Right hindlimb (tissue), 1 donor: ENCODE measurements at regions not wholly inside any gene's neighbourhood (a gene's known extent, or its start where the extent isn't known, plus 50 kb on each side); places are given as distances from the start of the nearest gene placed in this dataset.
"Not testable (repeated sequence)": the region's sequence is repeated elsewhere in the genome, so short reads cannot be mapped to it uniquely, and the experiment has no call there.

Source experiments
- DNase-seq: peaks from one replicate; pipeline ENCODE4 v3.0.0-alpha.2; 2018

DNA sequence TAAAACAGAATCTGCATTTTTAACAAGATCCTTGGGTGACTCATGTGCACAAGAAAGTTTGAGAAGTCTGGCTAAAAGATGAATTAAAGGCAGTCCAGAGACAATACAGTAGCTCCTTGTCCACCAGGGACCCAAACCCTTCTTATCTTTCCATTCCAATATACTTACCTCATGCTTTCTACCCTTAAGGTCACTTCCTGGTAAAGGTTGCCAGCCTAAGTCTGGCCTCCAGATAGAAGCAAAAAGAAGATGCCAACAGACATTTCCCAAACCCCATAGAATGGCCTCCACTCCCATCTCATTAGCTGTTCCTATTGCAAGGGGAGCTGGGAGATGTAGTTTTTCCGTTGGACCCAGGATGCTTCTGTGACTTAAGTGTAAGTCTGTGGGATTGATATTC lies 101.4 kb upstream of the XYLT1 start:
- no peak for DNase-seq

DNA sequence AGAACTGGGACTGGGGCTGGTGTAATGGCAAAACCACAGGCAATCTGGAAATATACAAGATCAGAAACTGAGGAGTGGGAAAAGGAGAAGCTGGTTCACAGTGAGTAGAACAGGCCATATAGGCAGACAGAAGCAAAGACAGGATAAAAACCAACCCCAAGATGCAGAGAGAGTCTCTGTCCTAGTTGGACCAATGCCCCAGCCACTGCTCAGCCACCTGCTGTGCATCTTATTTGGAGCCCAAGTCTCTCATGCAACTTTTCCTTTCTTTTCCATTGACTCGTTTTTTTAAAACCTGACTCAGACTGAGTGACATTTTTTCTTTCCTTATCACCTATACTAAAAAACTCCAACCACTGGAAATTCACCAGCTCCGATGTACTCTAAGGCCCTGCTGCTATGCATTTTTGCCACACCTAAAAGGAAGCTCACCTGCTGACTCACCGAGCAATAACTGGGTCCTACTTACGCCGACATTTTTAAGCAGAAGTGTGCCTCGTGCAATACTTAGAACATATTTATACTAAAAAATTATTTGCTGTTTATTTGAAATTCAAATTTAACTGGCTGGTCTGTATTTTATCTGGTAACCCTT lies 100.8 kb upstream of the XYLT1 start:
- no peak for DNase-seq

DNA sequence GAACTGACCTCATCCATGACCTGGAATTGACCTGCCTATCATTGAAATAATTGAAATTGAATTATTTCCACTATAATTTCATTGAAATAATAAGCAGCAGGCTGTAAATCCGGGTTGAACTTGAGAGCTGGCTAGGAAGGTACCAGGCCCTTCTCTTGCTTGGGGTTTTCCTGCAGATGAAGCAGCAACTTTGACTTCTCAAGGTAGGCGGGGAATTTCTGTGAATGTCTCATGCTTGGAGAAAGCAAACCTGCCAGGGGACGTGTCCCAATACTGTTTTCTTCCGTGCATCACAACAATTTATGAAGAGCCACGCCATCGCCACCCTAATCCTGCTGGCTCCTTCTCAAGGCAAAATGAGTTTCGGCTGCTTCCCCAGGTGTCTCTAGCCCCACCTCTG lies 97.5 kb upstream of the XYLT1 start:
- no peak for DNase-seq

DNA sequence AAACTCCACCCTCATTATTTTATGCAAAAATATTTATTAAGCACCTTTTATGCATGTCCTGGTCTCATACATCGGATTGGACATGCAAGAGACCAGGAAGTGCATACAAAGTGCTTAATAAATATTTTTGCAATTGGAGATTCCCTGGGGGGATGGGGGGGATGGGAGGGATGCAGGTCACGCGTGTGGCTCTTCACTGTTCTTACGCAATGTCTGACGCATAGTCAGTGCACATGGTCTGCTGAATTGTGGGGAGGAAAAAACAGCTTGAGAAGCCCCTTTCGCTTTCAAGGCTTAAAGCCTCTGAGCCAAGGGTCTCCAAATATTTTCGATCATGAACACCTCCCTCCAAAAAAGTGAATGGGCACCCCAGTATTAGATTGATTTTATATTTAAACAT lies 96.7 kb upstream of the XYLT1 start:
- DNase-seq = no peak

DNA sequence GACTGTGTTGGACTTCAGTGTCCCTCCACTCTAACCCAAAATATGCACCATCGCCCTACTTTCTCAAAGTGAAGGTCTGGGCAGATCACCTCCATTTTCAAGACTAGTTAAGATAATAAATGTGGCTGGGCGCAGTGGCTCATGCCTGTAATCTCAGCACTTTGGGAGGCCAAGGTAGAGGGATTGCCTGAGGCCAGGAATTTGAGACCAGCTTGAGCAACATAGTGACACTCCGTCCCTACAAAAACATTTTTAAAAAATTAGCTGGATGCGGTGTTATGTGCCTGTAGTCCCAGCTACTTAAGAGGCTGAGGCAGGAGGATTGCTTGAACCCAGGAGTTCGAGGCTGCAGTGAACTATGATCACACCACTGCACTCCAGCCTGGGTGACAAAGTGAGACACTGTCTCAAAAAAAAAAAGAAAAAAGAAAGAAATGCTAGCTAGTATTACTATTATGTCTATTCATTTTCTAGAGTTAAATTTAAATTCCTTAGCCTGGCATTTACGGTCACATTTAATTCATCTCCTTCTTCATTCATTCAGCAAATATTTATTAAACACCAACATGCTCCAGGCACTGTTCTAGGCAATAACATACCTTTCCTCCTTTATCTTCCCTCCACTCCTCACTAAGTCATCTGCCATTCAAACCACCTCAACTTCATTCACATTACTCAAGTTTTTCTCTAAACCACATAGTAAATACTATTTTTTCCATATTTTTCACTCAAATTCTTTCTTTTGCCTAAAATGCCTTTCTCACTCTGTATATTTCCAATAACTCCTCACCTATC lies 96.1 kb upstream of the XYLT1 start:
- DNase-seq = no peak

DNA sequence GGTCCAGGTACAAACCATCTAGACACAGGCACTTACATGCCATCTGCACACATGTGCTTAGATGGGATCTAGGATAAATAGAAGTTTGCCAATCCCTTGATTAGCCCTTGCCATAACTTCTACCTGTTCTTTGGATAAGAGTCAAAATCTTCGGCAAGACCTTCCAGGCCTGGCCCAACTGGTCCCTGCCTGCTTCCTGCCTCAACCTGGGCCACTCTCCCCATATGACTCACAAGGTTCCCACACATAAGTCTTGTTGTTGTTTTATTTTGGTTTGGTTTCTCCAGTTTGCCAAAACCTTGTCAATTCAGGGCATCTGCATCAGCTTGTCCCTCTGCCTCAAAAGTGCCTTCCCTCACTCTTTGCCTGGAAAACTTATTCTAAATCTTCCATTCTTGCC lies 95.3 kb upstream of the XYLT1 start:
- no peak for DNase-seq

DNA sequence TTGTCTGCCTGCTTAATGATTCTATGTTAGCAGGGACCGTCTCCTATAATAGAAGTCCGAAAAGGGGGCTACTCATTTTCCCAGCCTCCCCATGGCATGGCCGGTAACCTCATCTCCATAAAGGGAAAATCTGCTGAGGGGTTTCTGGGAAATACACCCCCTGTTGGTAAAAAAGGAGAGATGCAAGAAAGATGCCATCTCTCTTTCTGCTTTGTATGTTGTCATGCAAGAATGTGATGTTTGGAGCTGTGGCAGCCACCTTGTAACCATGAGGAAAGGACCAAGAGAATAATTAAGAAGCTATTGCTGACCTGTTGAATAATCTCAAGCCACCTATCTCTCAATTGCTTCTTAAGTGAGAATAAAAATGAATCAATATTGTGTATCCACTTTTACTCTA lies 94.8 kb upstream of the XYLT1 start:
- no peak for DNase-seq

DNA sequence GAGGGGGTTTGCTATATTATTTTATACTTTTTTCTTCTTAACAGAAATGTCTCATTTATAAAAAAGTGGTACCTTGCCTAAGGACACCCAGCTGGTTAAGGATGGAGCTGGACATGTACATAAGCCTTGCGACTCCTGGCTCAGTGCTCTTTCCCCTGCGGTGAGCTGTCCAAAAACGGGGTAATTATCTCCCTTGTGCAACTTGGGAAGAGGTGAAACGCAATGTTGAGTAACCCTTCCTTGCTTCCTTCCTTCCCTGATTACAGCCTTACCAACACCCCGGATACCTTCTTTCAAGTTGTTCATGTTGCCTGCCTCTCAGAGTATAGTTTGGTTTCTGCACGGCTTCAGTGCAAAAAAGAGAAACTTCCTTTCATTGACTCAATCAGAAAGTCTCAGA lies 94.1 kb upstream of the XYLT1 start:
- no peak for DNase-seq

DNA sequence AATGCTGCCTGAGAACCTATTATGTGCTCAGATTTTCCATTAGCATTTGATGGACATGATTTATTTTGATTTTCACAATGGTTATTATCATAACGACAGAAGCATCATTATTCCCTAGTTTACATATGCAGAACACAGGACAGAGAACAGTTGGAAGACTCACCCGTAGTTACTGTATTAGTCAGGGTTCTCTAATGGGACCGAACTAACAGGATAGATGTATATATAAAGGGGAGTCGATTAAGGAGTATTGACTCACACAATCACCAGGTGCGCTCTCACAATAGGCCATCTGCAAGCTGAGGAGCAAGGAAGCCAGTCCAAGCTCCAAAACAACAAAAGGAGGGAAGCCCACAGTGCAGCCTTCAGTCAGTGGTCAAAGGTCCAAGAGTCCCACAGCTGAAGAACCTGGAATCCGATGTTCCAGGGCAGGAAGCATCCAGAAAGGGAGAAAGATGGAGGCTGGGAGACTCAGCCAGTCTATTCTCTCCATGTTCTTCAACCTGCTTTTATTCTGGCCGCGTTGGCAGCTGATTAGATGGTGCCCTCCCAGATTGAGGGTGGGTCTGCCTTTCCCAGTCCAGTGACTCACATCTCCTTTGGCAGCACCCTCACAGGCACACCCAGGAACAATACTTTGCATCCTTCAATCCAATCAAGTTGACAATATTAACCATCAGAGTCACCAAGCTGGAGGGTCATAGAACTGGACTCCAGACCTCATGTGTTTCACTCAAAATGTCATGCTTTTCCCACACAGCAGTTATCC lies 92.7 kb upstream of the XYLT1 start:
- no peak for DNase-seq

DNA sequence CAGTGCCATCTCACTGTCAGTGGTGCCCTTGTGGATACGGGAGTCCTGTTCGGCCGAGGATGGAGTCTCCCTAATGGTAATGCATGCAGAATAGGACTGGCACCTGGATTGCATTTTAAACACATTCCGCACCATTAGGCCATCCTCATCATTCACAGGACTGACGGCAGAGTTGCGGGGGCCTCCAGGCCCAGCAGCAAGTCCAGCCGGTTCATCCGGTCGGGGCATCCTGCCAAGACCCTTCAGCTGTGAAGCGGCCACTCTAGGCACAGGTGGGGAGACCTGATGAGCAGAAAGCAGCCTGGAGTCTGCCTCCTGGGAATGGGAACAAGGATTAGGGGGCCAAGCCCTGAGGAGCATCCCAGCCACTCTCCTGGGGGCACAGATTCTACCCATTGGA lies 90.3 kb upstream of the XYLT1 start:
- no peak for DNase-seq

DNA sequence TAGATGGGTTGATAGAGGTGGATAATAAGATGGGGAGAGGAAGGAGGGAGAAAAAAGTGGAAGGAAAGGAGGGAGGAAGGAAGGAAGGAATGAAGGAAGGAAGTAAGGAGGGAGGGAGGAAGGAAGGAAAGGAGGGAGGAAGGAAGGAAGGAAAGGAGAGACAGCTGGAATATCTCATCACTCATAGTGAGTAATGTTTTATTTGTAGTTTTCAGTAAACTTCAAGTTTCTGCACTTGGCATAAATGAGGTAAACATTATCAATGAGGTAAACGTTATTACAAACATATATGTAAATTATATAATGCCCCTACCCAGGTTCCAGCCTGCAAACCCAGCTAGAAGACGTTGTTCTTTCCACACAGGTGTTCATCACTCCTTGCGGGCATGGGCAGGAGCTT lies 89.8 kb upstream of the XYLT1 start:
- DNase-seq = no peak

DNA sequence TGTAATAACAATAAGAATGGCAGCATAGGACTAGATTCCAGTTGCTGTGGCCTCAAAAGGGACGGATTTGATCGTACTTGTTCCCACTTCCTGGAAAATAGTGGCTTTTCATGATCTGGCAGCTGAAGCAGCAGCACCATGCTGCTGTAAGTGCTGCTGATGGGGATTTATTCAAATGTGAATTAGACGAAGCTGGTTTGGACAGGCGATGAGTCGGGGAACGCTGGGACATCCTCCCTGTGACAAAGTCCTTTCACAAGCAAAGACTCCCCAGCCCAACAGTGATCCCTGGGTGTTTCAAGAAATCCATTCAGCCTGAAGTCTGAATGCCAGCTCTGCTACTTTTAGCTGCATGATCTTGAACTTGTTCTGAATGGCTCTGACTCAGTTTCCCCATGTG lies 88.6 kb upstream of the XYLT1 start:
- DNase-seq = no peak

DNA sequence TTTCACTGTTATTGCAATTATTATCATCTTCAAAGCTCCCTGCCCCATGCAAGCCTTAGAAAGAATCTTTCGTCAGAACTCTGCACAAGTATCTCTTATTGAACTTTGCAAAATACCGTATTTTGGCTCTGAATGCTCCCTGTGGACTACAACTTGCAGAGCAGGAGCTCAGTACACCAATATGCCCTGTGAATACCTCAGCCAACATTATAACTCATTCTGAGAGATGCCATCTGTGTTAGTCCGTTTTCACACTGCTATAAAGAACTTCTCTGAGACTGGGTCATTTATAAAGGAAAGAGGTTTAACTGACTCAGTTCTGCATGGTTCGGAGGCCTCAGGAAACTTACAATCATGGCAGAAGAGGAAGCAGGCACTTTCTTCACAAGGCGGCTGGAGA lies 87.2 kb upstream of the XYLT1 start:
- no peak for DNase-seq

DNA sequence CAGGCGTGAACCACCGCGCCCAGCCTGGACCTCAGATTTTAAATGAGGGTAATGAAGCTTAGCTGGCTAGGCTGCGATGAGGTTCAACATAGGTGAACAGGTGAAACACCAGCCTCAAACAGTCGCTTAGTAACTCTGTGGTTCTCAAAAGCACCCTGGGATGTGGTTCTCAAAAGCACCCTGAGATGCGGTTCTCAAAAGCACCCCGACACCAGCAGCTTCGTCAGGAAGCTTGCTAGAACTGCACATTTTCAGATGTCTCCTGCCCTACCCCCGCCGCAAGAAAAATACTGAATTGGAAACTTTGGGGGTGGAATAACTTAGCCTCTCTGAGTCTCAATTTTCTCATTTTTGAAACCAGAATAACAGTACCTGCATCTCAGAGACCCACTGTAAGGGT lies 86.7 kb upstream of the XYLT1 start:
- DNase-seq = no peak

DNA sequence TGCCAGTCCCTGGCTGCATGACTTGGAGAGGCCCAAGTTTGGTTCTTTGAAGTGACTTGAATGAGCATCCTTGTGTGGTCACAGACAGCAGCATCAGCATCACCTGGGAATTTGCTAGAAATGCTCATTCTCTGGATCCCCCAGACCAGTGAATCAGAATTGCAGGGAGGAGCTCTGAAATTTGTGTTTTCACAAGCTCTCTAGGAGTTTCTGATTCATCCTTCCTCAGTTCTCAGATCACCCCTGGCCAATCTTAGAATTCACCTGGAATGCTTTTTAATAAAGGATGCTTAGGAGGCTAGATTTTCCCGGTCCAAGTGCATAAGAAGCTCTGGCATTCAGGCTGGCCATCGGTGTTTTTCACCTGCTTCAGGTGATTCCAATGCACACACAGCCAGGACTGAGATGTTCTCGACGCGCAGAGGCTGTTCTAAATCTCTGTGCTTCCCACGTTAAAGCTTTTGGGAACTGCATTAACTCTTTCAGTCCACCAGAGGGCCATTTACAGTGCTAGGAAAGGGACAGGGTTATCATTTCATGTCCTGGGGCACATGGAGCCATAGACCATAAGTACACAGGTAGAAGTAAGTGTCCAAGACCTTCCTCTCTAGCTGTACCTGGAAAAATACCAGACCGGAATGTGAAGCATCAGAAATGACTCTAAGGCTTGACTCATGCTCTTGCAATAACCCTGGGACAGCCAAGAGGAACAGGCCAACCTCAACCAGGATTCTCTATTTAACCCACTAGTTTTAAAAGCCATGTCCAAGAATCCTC lies 85.7 kb upstream of the XYLT1 start:
- DNase-seq = no peak

DNA sequence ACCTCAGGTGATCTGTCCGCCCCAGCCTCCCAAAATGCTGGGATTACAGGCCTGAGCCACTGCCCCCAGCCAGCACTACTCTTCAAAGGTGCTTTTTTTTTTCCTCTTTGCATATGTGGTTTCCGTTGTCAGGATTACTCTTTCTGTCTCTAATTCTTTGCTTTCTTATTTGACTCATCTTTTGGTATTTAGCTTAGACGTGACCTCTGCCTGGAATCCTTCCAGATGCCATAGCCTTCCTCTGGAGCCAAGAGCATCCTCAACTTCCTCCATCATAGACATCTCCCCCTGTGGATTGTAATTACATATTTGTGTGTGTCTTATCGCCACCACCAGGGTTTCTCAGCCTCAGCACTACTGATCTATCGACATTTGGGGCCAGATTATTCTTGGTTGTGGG lies 84.4 kb upstream of the XYLT1 start:
- no peak for DNase-seq

DNA sequence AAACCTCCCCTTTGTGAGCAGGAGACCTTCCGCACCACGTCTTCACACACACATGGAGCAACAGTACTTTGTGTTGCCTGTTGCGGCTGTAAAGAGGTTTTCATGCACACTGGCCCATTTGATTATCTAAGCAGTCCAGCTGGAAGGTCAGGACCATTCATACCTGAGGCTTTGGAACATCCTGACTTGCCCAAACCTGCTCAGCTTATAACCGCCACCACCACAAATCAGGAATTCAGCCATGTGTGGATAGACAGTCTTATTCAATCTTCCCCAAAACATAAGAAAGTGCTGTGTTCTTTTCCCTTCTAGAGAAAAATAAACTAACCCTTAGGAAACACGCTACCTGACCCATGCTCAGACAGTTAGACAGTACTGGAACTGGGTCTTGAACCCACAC lies 81.6 kb upstream of the XYLT1 start:
- DNase-seq = no peak

DNA sequence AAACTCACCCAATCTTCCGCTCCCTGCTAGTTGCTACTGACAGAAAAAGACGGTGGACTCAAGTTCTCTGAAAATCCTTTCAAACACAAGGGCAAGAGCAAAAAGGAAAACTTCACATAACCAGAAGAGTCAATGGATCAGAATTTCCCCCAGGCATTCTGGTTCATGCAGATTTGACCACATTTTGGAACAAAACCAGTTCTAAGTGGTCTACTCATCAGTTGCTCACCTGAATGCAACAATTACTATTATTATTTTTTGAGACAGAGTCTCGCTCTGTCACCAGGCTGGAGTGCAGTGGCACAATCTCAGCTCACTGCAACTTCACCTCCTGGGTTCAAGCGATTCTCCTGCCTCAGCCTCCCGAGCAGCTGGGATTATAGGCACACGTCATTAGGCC lies 80.9 kb upstream of the XYLT1 start:
- not testable (repeated sequence) for DNase-seq

DNA sequence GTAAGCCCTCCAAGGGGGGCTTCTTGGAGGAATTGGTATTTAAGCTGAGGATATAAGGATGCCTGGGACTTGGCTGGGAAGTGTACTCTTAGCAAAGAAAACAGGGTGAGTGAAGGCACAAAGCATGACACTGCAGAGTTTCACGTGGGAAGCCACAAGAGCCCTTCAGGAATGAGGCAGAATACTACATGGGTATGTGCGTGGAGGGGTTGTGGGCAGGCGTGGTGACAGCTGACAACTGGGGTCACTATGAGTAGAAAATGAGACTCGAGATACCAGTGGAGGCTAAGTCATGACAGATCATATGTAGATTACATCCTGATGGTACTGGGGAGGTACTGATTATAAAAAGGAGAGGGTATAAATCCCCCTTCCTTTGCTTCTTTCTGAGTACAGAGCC lies 78.1 kb upstream of the XYLT1 start:
- no peak for DNase-seq

DNA sequence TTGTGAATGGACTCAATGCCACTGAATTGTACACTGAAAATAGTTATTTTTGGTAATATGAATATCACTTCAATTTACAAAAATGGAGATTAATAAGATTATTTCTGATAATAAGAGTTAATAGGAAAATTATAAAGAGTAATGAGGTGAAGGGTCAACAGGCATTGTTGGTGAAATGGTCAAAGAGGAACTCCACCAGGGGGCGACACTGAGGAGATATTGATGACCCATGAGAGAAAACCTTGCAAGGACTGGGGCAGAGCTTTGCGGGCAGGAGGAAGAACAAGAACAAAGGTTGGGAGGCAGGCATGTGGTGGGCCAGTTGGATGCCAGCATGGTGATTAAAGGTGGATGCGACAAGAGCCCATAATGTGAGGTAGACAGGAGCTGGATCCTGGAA lies 74.0 kb upstream of the XYLT1 start:
- DNase-seq = no peak

DNA sequence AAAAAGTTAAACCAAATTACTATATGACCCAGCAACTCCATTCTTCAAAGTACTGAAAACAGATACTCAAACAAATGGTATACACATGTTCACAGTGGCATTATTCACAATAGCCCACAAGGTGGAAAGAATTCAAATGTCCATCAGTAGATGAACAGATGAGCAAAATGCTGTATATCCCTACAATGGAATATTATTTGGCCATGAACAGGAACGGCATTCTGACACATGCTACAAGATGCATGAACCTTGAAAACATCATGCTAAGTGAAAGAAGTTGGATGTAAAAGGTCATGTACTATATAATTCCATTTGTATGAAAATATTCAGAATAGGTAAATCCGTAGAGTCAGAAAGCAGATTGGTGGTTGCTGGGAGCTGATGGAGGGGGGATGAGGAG lies 73.5 kb upstream of the XYLT1 start:
- no peak for DNase-seq

DNA sequence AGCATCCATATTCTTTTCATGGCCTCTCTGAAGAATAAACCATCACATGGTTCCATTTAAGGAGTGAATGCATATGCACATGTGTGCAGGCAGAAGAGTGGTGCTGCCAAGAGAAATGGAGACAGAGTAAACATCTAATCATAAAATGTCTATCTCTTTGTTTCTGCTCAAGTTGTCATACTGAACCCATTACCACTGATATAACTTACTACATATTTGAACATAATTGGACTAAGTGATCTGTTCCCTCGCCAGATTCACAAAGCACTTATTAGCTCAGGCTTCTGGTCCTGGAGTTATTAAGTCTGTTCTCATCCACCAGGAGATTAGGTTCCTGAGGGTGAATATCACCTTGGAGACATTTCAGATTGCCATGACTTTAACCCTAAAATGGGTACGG lies 72.3 kb upstream of the XYLT1 start:
- DNase-seq = no peak

DNA sequence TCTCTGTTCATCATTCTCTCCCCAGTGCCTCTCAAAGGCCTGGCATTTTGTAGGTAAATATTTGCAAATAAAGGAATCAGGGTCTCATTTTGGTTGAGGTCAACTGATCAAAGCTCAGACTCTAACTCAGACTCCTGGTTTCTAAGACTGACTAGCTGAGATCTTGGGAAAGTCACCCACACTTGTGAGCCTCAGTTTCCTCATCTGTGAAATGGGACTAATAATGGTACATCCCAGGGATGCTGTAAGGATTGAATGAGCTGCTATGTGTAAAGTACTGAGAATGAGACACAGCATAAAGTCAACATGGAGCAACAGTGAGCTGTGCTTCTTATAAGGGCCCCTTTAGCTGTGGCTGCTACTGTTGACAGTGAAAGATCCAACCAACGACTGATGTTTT lies 70.6 kb upstream of the XYLT1 start:
- DNase-seq = no peak

DNA sequence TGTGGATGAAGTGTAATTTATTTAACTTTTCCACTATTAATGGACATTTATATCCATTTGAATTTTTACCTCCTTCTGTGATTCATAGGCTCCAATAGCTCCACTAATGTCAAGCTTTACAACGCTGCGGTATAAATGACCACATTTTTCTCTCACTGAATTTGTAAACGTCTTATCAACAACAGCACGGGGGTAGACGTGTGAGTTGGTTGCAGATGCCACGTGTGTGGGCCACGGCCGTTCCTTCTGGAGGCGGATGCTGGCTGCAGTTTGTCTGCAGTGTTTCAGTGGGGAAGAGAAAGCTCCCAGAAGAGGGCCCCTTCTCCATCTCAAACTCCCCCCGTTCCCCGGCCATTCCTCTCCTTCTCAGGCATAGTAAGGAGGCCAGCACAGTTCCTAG lies 68.2 kb upstream of the XYLT1 start:
- no peak for DNase-seq
